GM23338 (cell line): ENCODE measurements at regions not wholly inside any gene's neighbourhood (a gene's known extent, or its start where the extent isn't known, plus 50 kb on each side); places are given as distances from the start of the nearest gene placed in this dataset.
A peak's percentile ranks its signal among the peaks of the same experiment; 100 is the strongest.

Source experiments
- ATAC-seq: fragments of 200-7000 bp; cut with Tn5 transposase; 3 replicates; pipeline ENCODE4 v1.9.1; 2020
- DNase-seq: peaks from one replicate; pipeline ENCODE4 v3.0.0-alpha.2; 2015; ENCODE audit warnings: low spot score
- H2AFZ ChIP-seq: fragments of 200-600 bp; sonication (generic); 2 replicates; pipeline ENCODE4 v1.8.0; 2016; ENCODE audit warnings: antibody characterized with exemption, mild to moderate bottlenecking, moderate library complexity
- H3F3A ChIP-seq: fragments of 200-600 bp; sonication (generic); replicated peaks from 2 replicates; pipeline ENCODE4 v1.8.0; 2017; ENCODE audit warnings: antibody characterized with exemption, mixed run types, low read depth
- H3K27ac ChIP-seq: fragments of 200-600 bp; sonication (generic); 2 replicates; pipeline ENCODE4 v1.6.1; 2016; ENCODE audit warnings: low read depth
- H3K27me3 ChIP-seq: fragments of 200-600 bp; sonication (generic); 2 replicates; pipeline ENCODE4 v1.8.0; 2016; ENCODE audit warnings: mild to moderate bottlenecking, mixed run types, moderate library complexity; ENCODE audit not compliant: insufficient read depth
- H3K36me3 ChIP-seq: fragments of 200-600 bp; sonication (generic); 2 replicates; pipeline ENCODE4 v1.8.0; 2016; ENCODE audit warnings: mild to moderate bottlenecking; ENCODE audit not compliant: insufficient read depth
- H3K4me1 ChIP-seq: fragments of 200-600 bp; sonication (generic); 2 replicates; pipeline ENCODE4 v1.8.0; 2016; ENCODE audit warnings: mild to moderate bottlenecking, moderate library complexity; ENCODE audit not compliant: insufficient read depth
- H3K4me2 ChIP-seq: fragments of 200-600 bp; sonication (generic); 2 replicates; pipeline ENCODE4 v1.7.1; 2017; ENCODE audit warnings: mixed run types
- H3K4me3 ChIP-seq: fragments of 200-600 bp; sonication (generic); 2 replicates; pipeline ENCODE4 v1.6.1; 2016; ENCODE audit warnings: mixed run types
- H3K79me2 ChIP-seq: fragments of 200-600 bp; sonication (generic); replicated peaks from 2 replicates; pipeline ENCODE4 v1.8.0; 2017; ENCODE audit warnings: mild to moderate bottlenecking; ENCODE audit not compliant: insufficient read depth
- H3K9me2 ChIP-seq: fragments of 200-600 bp; sonication (generic); 2 replicates; pipeline ENCODE4 v1.8.0; 2017; ENCODE audit not compliant: insufficient read depth
- H4K20me1 ChIP-seq: fragments of 200-600 bp; sonication (generic); replicated peaks from 2 replicates; pipeline ENCODE4 v1.8.0; 2017; ENCODE audit warnings: mild to moderate bottlenecking; ENCODE audit not compliant: insufficient read depth
- H3K27ac Mint-ChIP-seq: 2 replicates; pipeline ENCODE4 v1.8.0; 2020; ENCODE audit warnings: inconsistent platforms, mild to moderate bottlenecking, moderate library complexity, mixed read lengths
- H3K27me3 Mint-ChIP-seq: 3 replicates; pipeline ENCODE4 v1.8.0; 2022; ENCODE audit warnings: low read depth, mild to moderate bottlenecking, moderate library complexity, mixed read lengths, inconsistent platforms; ENCODE audit not compliant: insufficient read depth, poor library complexity
- H3K36me3 Mint-ChIP-seq: 3 replicates; pipeline ENCODE4 v1.8.0; 2021; ENCODE audit warnings: low read depth, mild to moderate bottlenecking, inconsistent platforms, moderate library complexity, mixed read lengths
- H3K4me1 Mint-ChIP-seq: 3 replicates; pipeline ENCODE4 v1.8.0; 2020; ENCODE audit warnings: mild to moderate bottlenecking, inconsistent platforms, mixed read lengths
- H3K4me3 Mint-ChIP-seq: 3 replicates; pipeline ENCODE4 v1.8.0; 2021; ENCODE audit warnings: moderate library complexity, mild to moderate bottlenecking, inconsistent platforms, mixed read lengths
- H3K9me3 Mint-ChIP-seq: 3 replicates; pipeline ENCODE4 v1.8.0; 2020; ENCODE audit warnings: moderate library complexity, mild to moderate bottlenecking, inconsistent platforms, mixed read lengths
- ETS1 ChIP-seq: IDR thresholded peaks from 2 replicates; pipeline ENCODE4 v1.6.1; 2016; ENCODE audit warnings: antibody characterized with exemption
- EZH2phosphoT487 ChIP-seq: fragments of 200-600 bp; sonication (generic); IDR thresholded peaks from one replicate; pipeline ENCODE4 v1.8.1; 2018; ENCODE audit warnings: antibody characterized with exemption; ENCODE audit not compliant: unreplicated experiment
- JUNB ChIP-seq: IDR thresholded peaks from one replicate; pipeline ENCODE4 v1.6.1; 2016; ENCODE audit warnings: antibody characterized with exemption; ENCODE audit not compliant: unreplicated experiment
- NANOG ChIP-seq: IDR thresholded peaks from 2 replicates; pipeline ENCODE4 v1.6.1; 2016; ENCODE audit warnings: antibody characterized with exemption, borderline replicate concordance
- REST ChIP-seq: IDR thresholded peaks from one replicate; pipeline ENCODE4 v1.6.1; 2018; ENCODE audit warnings: antibody characterized with exemption; ENCODE audit not compliant: unreplicated experiment
- ZNF331 ChIP-seq: fragments of 250-450 bp; sonication (Bioruptor Pico); IDR thresholded peaks from 2 replicates; pipeline ENCODE4 v1.5.0; 2020; ENCODE audit warnings: low read depth, mild to moderate bottlenecking, moderate library complexity
- ZNF462 ChIP-seq: fragments of 250-450 bp; sonication (Bioruptor Pico); IDR thresholded peaks from 2 replicates; pipeline ENCODE4 v1.5.0; 2020; ENCODE audit warnings: mild to moderate bottlenecking, moderate library complexity

GRCh38 chr4:151820004-151820403 lies 59.2 kb upstream of the GATB start (continued):
- TF ChIP-seq ZNF462 (CRISPR knock-in tag) (no peak), EZH2phosphoT487 (no peak), JUNB (no peak), ZNF331 (CRISPR knock-in tag) (no peak)

- peaks cover 42% of the 10 kb centered on the region for H3K4me1 Mint-ChIP-seq
- peak overlapping the region; percentile 14; the same call in 1 of the 2 replicates for H3K4me2 ChIP-seq
- H3K27ac ChIP-seq, result peak overlapping the region; percentile 72
- peak overlapping the region; percentile 91; the same call in 1 of the 2 replicates for H3K27ac Mint-ChIP-seq
- H3K9me3 Mint-ChIP-seq, result peaks cover 16% of the 10 kb centered on the region
- H3K79me2 ChIP-seq, result no peaks in the 10 kb centered on the region
- H3K27me3 ChIP-seq, result no peaks in the 10 kb centered on the region
- peak overlapping the region; percentile 9 for H3K4me3 ChIP-seq
- peaks cover 31% of the 10 kb centered on the region for H3K4me1 ChIP-seq
- no peak overlapping the region for H3K4me3 Mint-ChIP-seq
- peak; percentile 84 for ATAC-seq
- no peaks in the 10 kb centered on the region for H4K20me1 ChIP-seq
- H3K36me3 ChIP-seq, result no peaks in the 10 kb centered on the region
- 0 out of 2 replicates have a peak, but pooled peaks cover 6% of the 10 kb centered on the region for H3F3A ChIP-seq
- H3K27me3 Mint-ChIP-seq, result peaks cover 7% of the 10 kb centered on the region
- peak; percentile 54 for DNase-seq
- H2AFZ ChIP-seq, result no peak overlapping the region
- H3K36me3 Mint-ChIP-seq, result peaks cover 20% of the 10 kb centered on the region
- H3K9me2 ChIP-seq, result peaks cover 7% of the 10 kb centered on the region; the same call in 1 of the 2 replicates
- TF ChIP-seq ETS1, result peak; percentile 85
- no peak for TF ChIP-seq REST
- TF ChIP-seq EZH2phosphoT487, result no peak
- TF ChIP-seq NANOG, result peak; percentile 61; the same call in 1 of the 2 replicates
Observed at GRCh38 chr4:151811403-151811802, 50.6 kb upstream of the GATB start.
